ENCODE measurements at regions not wholly inside any gene's neighbourhood (a gene's known extent, or its start where the extent isn't known, plus 50 kb on each side); places are given as distances from the start of the nearest gene placed in this dataset.
A peak's percentile ranks its signal among the peaks of the same experiment; 100 is the strongest.

- no peaks in the 10 kb centered on the region for H3K27me3 ChIP-seq
- no peak for TF ChIP-seq CTCF (IDR thresholded peaks at IDR 0.05)
- TF ChIP-seq POLR2AphosphoS5 (IDR thresholded peaks at IDR 0.05) = no peak
- no peak for TF ChIP-seq POLR2A (IDR thresholded peaks at IDR 0.05)
- no peak overlapping the region for H3K4me3 ChIP-seq
- peak in 1 of 2 donors; percentile 21 for DNase-seq (ENCODE audit: low spot score in 2 of 2)
- no peaks in the 10 kb centered on the region for H3K4me1 ChIP-seq
- H3K36me3 ChIP-seq = no peaks in the 10 kb centered on the region
- H3K27ac ChIP-seq = no peak overlapping the region
- H3K9me3 ChIP-seq = peaks cover 3 to 15% of the 10 kb centered on the region in 2 donors
- intact Hi-C loops (cut with DNase I; ENCODE audit: low total_unique reads) = no loop called here
Measured at GRCh38 chr4:22573198-22573597, 57.3 kb upstream of the ADGRA3 start.

- DNase-seq (ENCODE audit: low spot score in 2 of 2) = no peak
- no peaks in the 10 kb centered on the region for H3K4me1 ChIP-seq
- no peak overlapping the region for H3K27ac ChIP-seq
- H3K27me3 ChIP-seq = no peaks in the 10 kb centered on the region
- TF ChIP-seq POLR2AphosphoS5 (IDR thresholded peaks at IDR 0.05) (no peak), POLR2A (IDR thresholded peaks at IDR 0.05) (no peak), CTCF (IDR thresholded peaks at IDR 0.05) (no peak)
- peaks cover 3 to 15% of the 10 kb centered on the region in 2 donors for H3K9me3 ChIP-seq
- intact Hi-C loops (cut with DNase I; ENCODE audit: low total_unique reads) = no loop called here
- no peaks in the 10 kb centered on the region for H3K36me3 ChIP-seq
- no peak overlapping the region for H3K4me3 ChIP-seq
Measured at GRCh38 chr4:22573641-22574040, 57.8 kb upstream of the ADGRA3 start.

GRCh38 chr4:22574424-22574823 is 58.6 kb upstream of the ADGRA3 start:
- H3K27ac ChIP-seq = no peak overlapping the region
- H3K4me1 ChIP-seq = no peaks in the 10 kb centered on the region
- H3K36me3 ChIP-seq = no peaks in the 10 kb centered on the region
- intact Hi-C loops (cut with DNase I; ENCODE audit: low total_unique reads) = no loop called here
- TF ChIP-seq CTCF (IDR thresholded peaks at IDR 0.05) (no peak), POLR2AphosphoS5 (IDR thresholded peaks at IDR 0.05) (no peak)
- H3K27me3 ChIP-seq = no peaks in the 10 kb centered on the region
- DNase-seq (ENCODE audit: low spot score in 2 of 2) = no peak
- peaks cover 3 to 15% of the 10 kb centered on the region in 2 donors for H3K9me3 ChIP-seq
- H3K4me3 ChIP-seq = no peak overlapping the region

GRCh38 chr4:22574880-22575279 is 59.0 kb upstream of the ADGRA3 start:
- TF ChIP-seq POLR2A (IDR thresholded peaks at IDR 0.05) (no peak), POLR2AphosphoS5 (IDR thresholded peaks at IDR 0.05) (no peak), CTCF (IDR thresholded peaks at IDR 0.05) (no peak)
- intact Hi-C loops (cut with DNase I; ENCODE audit: low total_unique reads) = no loop called here
- no peaks in the 10 kb centered on the region for H3K27me3 ChIP-seq
- peaks cover 3 to 15% of the 10 kb centered on the region in 2 donors for H3K9me3 ChIP-seq
- H3K4me1 ChIP-seq = no peaks in the 10 kb centered on the region
- DNase-seq (ENCODE audit: low spot score in 2 of 2) = no peak
- H3K4me3 ChIP-seq = no peak overlapping the region
- no peak overlapping the region for H3K27ac ChIP-seq
- no peaks in the 10 kb centered on the region for H3K36me3 ChIP-seq

- intact Hi-C loops (cut with DNase I; ENCODE audit: low total_unique reads) = no loop called here
- no peaks in the 10 kb centered on the region for H3K9me3 ChIP-seq
- no peak for DNase-seq (ENCODE audit: low spot score in 2 of 2)
Measured at GRCh38 chr4:22587253-22587652, 71.4 kb upstream of the ADGRA3 start.

More at GRCh38 chr4:22587253-22587652, 71.4 kb upstream of the ADGRA3 start:
- Histone ChIP-seq H3K27me3 (no peaks in the 10 kb centered on the region), H3K4me1 (no peaks in the 10 kb centered on the region), H3K27ac (no peak overlapping the region), H3K4me3 (no peak overlapping the region), H3K36me3 (no peaks in the 10 kb centered on the region)
- TF ChIP-seq POLR2A (IDR thresholded peaks at IDR 0.05) (no peak), CTCF (IDR thresholded peaks at IDR 0.05) (no peak), POLR2AphosphoS5 (IDR thresholded peaks at IDR 0.05) (no peak)

Measured in breast epithelium (tissue), 4 donors.